OCI-LY3 (cell line): ENCODE measurements at regions not wholly inside any gene's neighbourhood (a gene's known extent, or its start where the extent isn't known, plus 50 kb on each side); places are given as distances from the start of the nearest gene placed in this dataset.

Experiments used
- CTCF ChIP-seq: fragments of 200-600, 300-600 bp; sonication (generic); IDR thresholded peaks from 2 replicates; pipeline ENCODE4 v1.5.1; 2014; ENCODE audit warnings: antibody characterized with exemption, low read length, low read depth
- EZH2phosphoT487 ChIP-seq: fragments of 200-600 bp; shearing (Covaris generic); IDR thresholded peaks from 2 replicates; pipeline ENCODE4 v1.6.1; 2018; ENCODE audit warnings: antibody characterized with exemption, mixed run types, low read depth

- TF ChIP-seq CTCF (no peak), EZH2phosphoT487 (no peak)
Observed at GRCh38 chr6:51398064-51398705, 579.5 kb downstream of the TFAP2B start.
